Sciatic nerve (tissue), 2 donors: ENCODE measurements at regions not wholly inside any gene's neighbourhood (a gene's known extent, or its start where the extent isn't known, plus 50 kb on each side); places are given as distances from the start of the nearest gene placed in this dataset.

Experiments
- ATAC-seq: fragments of 200-7000 bp; cut with Tn5 transposase; one replicate; pipeline ENCODE4 v1.9.1; 2020; ENCODE audit warnings: mild to moderate bottlenecking, moderate library complexity
- DNase-seq: peaks from one replicate; pipeline ENCODE4 v3.0.0-alpha.2; 2020; ENCODE audit warnings: low spot score
- intact Hi-C: fragments of 100-400 bp; cut with DNase I; formaldehyde crosslinking; loops from one replicate; pipeline ENCODE4 v1.14.2; 2022
- donor health status: DM: no; HTN: no; CAD: no.
- donor health status: DM: no; HTN: no; CAD: no.

DNA sequence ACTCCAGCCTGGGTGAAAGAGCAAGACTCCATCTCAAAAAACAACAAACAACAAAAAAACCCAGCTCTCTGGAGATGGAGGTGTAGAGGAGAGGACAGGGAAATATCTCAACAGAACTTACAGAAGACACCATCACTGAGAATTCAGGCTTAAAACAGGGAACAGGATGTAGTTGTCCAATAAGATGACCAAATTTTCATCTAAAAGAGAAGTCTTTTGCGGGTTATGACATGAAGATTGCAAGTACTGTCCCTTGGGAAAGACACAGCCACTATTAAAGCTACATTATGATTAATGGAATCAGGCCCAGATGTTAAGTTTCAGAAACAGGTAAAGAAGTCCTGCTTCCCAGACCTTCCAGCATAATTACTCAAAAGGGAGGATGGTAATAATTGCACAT is 235.2 kb upstream of the NRP1 start:
- DNase-seq, result no peak
- ATAC-seq, result no peak
- intact Hi-C loops, result no loop called here

DNA sequence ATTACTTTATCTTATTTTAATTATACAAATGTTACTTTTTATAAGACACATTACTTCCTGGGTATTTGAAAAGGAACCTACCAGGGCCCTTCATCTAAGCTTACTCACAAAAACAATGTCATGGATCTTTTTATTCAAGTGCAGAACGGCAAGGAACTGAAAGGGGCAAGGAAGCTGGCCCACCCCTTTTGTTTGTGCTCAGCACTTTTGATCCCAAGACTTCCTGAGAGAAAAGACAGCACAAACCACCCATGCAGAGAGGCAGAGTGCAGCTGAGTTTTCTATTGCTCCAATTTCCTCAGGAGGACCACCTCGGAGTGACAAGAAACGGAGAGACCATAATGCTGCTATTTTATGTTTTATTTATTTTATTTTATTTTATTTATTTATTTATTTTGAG is 232.0 kb upstream of the NRP1 start:
- DNase-seq (no peak), ATAC-seq (no peak)
- intact Hi-C loops, result no loop called here

DNA sequence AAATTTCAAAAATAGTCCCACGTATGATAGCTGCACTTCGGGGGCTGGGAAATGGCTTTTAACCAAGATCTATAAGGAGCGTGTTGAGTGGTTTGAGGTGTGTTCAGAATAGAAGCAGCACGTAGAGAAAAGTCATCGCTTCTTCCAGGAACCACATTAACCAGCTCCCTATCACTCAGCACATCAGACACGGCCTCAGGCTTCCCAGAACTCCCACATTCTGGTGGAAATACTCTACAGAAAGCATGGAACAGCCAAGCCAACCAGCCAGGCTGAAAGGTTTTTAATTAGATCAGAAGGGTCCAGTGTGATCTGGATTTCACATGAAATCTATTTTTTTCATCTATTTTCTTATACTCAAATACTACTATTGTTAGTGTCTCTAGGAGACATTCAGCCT is 231.5 kb upstream of the NRP1 start:
- no peak for ATAC-seq
- intact Hi-C loops, result no loop called here
- DNase-seq, result no peak

DNA sequence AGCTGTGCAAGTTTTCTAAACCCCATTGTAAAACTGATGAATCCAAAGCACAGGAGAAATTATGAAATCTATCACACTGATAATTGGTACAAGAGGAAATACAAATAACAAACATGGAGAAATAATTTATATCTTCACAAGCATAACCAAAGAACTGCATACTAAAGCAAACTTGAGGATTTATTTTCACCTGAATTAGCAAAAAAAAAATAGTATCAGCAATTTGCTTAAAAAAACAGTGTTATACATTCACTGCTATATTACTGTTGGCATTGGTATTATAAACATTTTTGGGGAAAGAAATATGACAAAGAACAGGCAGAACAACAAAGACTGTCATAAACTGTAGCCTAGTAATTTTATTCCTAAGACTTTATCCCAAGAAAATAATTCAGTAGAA is 230.8 kb upstream of the NRP1 start:
- ATAC-seq, result no peak
- intact Hi-C loops, result no loop called here
- DNase-seq, result no peak

DNA sequence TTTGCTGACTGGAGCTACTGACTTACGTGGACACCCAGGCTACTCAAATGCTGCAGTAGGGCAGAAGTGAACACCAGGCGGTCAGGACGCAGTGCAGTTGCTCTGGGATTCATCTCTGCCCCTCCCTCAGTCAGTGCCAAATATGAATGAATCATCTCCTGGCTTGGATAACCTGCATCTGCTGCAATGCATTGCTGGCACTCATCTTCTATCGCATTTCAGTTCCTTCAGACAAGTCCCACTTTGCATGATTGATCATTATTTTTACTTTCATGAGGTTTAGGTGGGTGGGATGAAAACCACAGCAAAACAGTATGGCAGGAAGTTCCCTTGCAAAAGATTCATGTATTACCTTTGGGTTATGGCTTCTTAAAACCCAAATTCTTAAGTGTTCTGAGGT is 224.6 kb upstream of the NRP1 start:
- no peak for DNase-seq
- intact Hi-C loops, result no loop called here
- no peak for ATAC-seq

DNA sequence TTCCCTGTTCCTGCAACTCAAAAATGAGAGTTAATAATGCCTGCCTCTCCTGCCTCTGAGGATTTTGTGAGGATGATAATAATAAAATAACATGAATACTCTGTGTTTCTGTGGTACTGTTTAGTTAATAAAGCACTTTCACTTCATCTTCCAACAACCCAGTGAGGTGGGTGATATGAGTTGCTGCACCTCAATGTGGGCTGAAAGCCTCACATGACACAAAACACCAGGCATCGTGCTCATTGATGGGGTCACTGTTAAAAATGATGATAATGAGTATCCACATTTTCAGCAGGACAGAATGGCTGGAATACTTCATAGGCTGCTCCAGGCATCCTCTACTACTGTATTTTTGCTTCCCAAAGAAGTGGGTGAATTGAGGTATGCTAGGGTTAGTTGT is 222.8 kb upstream of the NRP1 start:
- intact Hi-C loops, result no loop called here
- ATAC-seq, result no peak

DNA sequence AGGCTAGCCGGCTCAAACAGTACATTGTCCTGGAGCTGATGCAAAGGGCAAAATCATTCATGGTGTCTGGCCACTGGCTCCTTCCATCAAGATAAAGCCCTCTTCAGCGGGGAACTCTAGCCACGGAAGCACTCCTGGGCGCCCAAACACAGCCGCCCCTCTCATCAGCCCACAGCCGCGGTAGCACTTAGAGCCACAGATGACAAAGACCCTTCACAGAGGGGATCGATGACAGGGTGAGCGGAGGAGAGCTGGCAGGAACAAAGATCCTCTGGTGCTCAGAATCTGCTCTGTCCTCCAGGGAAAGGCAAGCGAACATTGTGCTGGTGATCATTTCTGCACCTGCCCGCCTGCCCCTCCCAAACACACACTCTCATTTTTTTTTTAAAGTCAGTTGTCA is 222.2 kb upstream of the NRP1 start:
- intact Hi-C loops, result no loop called here
- no peak for DNase-seq
- ATAC-seq, result no peak

More for the DNA sequence above, 222.8 kb upstream of the NRP1 start:
- DNase-seq, result no peak

DNA sequence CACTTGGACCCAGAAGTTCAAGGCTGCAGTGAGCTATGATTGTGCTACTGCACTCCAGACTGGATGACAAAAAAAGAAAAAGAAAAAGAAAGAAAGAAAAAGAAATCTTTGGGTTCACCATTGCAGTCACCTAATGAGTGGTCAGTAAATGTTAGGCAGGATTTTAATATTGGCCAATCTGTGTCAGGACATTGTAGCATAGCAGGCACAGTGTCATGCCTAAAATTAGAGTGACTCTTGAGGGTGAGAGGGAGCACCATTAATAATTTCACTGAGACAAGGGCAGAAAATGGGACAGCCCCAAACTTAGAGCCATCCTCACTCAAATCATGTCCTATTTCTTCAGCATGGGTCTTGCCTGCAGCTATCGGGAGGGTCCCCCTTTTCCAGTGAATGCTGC is 221.6 kb upstream of the NRP1 start:
- ATAC-seq, result no peak
- intact Hi-C loops, result no loop called here
- no peak for DNase-seq

DNA sequence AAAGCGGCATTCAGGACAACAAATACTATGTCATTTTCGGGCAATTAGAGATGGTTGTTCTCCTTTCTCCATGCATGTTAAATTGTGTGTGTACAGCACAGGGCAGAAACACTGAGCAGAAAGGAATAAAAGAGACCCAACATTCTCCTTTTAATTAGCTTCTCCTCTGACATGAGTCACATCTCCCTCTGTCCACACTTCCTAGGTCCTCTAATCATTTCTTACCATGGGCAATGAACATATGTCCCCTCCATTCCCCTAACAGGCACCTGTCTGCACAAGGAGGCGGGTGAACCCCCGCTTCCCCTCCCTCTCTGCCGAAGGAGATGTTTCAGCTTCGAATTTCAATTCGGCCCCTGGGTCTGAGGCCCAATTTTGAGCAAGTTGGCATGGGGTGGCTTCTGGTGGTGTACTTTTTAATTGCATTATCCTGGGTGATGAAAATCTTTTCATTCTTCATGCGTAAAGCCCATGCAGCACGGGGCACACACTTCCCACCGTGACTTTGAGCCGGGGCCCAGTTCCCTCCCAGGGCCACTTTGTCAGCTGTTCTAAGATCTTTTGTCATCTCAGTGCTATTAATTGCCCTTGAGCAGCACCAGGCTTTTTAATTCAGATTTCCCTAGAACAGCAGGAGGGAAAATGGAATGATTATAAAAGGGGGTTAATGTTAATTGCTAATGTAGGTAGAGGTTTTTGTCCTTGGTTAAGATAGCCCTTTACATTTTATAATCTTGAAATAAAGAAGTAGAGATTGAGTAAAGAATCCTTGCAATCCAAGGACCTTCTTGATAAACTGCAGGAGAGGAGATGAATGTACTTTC is 219.5 kb upstream of the NRP1 start:
- ATAC-seq (no peak), DNase-seq (no peak)
- intact Hi-C loops, result no loop called here

DNA sequence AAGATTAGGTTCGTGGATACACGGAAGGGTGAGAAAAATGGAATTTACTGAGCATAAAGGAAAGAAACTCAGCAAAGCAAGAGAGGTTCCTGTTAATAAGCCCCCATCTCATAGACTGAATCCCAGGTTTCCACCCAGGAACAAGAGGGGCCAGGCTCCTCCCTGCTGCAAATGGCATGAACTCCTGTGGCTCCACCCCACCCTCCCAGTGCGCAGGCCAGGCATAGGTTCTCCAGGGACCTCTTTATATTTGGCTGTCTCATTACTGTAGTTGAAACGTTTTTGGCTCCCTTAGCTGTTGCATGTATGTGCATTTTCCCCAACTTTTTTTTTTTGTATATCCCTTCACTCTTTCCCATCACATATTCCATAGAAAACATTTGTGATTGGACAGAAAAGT is 217.8 kb upstream of the NRP1 start:
- DNase-seq, result no peak
- intact Hi-C loops, result no loop called here
- no peak for ATAC-seq

DNA sequence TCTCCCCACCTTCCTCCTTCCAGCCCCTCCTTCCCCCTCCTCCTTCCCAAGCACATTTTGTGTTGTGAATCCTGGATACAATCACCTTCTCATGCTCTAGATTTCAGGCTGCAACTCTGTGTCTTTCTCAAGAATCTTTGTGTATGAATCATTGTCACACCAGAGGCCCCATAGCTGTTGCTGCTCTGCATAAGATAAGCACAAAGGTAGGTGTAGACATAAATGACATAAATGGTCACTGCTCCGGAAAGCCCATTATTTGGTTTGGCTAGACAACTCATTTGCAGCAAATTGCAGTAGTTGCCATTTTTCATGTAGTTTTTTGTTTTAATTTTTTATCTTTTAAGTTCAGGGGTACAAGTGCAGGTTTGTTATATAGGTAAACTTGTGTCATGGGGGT is 216.3 kb upstream of the NRP1 start:
- intact Hi-C loops, result no loop called here
- ATAC-seq (no peak), DNase-seq (no peak)

DNA sequence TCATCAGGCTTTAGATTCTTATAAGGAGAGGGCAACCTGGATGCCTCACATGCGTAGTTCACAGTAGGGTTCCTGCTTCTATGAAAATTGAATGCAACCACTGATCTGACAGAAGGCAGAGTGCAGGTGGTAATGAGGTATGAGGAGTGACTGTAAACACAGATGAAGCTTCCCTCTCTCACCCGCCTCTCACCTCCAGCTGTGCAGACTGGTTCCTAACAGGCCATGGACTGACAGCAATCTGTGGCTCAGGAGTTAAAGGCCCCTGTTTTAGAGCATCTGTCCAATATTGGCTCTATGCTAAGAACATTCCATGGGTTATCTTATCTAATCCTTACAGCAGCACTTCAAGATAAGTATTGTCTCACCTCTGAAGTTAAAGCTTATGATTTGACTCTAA is 213.5 kb upstream of the NRP1 start:
- ATAC-seq, result no peak

DNA sequence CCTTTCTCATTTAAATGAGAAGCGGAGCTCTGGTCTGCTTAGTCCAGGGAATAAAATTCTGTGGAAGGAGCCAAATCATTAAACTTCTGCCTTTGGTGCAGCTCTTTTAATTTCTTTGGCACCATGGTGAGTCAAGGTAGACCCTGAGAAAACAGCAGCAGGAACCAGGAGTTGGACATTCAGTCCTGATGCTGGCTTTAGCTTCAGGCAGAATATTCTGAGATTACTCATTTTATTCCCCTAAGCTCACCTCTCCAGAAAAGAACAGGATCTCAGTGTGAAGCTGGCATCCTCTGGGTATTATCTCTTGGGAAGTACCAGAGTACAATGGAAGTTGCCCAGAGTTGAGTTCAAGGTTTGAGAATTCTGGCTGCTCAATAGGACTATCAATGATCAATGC is 211.6 kb upstream of the NRP1 start:
- DNase-seq, result no peak
- no peak for ATAC-seq
- intact Hi-C loops, result no loop called here

More for the DNA sequence above, 213.5 kb upstream of the NRP1 start:
- no peak for DNase-seq
- intact Hi-C loops, result no loop called here

DNA sequence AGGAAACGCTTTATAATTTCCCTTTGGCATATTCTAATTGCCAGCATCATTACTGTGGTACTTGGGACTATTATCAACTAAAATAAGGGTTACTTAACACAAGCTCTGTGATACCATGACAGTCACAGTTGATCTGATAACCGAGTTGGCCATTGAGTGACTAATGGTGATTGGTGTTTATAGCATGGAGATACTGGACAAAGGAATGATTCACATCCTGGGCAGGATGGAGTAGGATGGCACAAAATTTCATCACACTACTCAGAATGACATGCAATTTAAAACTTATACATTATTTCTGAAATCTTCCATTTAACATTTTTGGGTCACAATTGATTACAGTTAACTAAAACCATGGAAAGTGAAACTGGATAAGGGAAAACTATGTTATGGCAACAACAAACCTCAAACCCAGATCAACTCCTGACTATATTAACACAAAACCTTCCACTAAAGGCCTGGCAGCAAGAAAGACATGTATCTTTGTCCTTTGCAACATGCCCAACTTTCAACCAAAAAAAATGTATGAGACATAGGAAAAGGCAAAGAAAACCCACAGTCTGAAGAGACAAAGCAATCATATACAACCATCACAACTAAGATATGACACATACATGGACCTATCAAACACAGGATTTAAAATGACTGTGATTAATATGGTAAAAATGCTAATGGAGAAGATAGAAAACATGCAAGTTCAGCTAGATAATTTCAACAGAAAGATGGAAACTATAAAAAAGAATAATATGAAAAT is 208.5 kb upstream of the NRP1 start:
- intact Hi-C loops, result no loop called here
- DNase-seq, result no peak
- no peak for ATAC-seq

DNA sequence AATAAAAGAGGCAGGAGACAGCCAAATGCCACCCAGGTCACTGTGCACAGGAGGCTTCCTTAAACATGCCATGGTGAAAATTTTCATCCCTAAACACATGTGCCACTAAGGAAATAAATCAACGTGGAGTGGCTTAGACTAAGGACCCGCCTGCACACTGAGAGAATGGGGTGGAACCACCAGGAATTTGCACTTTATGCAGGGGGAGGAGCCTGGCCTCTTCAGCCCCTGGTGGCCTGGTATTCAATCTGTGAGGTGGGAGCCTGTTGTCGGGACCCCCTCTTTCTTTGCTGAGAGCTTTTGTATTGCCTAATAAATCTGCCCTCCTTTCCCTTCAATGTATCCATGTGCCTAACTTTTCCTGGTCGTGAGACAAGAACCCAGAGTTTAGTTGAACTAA is 204.6 kb upstream of the NRP1 start:
- intact Hi-C loops, result no loop called here
- DNase-seq, result no peak
- ATAC-seq, result no peak

DNA sequence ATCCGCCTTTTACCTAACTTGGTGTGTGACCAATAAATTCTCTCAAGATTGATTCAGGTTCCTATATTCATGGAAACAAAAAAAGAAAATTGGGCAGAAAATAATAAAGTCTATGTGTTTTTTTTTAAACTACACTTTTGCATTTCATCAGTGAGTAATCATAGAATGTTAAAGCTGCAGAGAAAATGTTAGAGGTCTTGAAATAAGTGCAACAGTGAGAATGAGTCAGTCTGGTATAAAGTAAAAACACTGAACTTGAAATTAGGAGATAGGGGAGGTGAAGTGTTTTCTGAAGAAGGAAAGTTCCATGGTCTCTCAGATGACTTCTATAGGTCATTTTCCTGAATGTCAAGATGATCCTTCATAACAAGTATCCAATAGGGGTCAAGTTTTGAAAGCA is 202.6 kb upstream of the NRP1 start:
- no peak for DNase-seq

DNA sequence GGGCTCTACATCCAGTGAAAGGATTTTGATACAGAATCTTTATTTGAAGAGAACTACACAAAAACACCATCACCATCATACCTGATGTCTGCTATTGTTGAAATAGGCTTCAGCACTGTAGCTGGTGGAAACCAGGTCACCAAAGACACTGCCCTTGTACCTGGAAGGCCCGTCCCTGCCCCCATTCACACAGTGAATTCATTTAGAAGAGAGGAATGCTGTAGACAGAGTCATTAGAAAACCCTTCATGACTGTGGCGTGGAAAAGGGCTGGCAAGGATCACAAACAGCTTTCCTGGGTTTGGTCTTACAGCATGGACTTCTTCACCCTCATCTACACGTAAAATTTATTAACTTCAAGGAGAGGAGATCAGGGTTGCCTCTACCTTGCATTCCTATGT is 202.0 kb upstream of the NRP1 start:
- no peak for DNase-seq
- intact Hi-C loops, result no loop called here

More for the DNA sequence above, 202.6 kb upstream of the NRP1 start:
- ATAC-seq, result no peak
- intact Hi-C loops, result no loop called here

DNA sequence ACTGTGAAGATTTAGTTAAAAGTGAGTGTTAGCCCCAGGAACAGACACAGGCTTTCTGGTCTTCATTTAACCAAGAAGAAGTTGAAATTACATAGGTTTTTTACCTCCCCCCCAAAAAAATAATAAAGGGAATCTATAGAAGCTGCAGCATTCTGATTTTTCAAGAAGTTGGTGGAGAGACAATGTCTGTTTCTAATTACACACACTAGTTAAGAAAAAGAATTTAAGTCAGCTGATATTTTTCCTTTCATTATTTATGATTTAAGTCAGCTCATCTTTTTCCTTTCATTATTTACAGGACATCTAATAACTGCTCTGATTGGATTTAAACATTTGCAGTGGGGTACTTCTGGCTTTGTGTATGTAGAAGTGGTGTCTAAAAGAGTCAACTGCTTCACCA is 201.4 kb upstream of the NRP1 start:
- intact Hi-C loops, result no loop called here
- no peak for ATAC-seq
- no peak for DNase-seq

More for the DNA sequence above, 202.0 kb upstream of the NRP1 start:
- ATAC-seq, result no peak

DNA sequence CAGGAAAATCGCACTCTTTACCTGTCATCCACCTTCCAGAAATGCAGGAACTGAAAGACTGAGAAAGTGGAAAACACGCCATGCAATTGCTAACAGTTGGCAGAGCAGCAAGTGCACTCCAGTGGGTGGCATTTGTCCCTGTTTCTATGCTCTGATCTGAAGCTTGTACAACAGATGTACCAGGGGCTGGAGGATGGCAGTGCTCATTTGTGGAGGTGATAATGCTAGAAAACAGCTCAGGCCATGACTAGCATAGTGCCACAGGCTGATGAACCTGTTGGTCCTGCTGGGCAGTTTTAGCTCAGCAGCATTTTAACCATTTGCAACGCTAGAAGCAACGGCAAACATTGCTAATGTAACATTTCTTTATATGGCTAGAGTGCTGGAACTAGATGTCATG is 199.9 kb upstream of the NRP1 start:
- DNase-seq, result no peak
- intact Hi-C loops, result no loop called here
- no peak for ATAC-seq

DNA sequence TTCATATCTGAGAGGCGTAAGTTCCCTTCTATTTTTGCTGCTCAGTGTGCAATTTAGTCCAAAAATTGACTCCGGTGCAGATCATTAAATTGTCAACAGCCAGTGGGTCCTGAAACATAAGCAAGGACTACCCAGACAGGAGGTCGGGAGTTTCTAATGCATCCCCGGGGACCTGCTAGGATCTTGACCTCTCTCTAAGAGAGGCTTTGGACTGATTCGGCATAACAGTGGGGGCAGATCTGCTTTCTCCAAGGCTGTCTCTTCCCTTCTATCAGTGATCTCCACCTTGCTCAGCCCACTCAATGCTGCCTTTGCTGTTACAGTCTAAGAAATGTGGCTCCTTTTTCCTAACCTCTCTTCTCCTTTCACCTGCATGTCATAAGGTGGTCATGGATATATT is 199.1 kb upstream of the NRP1 start:
- intact Hi-C loops, result no loop called here
- DNase-seq, result no peak
- no peak for ATAC-seq

DNA sequence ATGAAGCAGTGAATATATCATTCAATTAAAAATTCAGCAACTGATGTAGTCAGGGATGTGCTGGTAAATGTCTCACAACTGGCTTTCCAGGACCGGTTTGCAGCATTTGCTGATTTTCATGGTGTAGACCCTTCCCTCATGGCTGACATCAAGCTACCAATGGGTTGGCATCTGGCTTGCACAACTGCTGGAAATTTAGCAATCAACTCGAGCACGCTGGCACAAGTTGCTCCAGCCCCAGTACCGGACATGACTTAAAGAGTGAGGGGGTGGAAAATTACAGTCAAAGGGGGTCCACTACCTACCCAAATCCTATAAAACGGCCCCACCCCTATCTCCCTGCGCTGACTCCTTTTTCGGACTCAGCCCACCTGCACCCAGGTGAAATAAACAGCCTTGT is 198.4 kb upstream of the NRP1 start:
- DNase-seq (no peak), ATAC-seq (no peak)
- intact Hi-C loops, result no loop called here
